ENCODE measurements at regions not wholly inside any gene's neighbourhood (a gene's known extent, or its start where the extent isn't known, plus 50 kb on each side); places are given as distances from the start of the nearest gene placed in this dataset.
"Not testable (repeated sequence)": the region's sequence is repeated elsewhere in the genome, so short reads cannot be mapped to it uniquely, and the experiment has no call there.

DNA sequence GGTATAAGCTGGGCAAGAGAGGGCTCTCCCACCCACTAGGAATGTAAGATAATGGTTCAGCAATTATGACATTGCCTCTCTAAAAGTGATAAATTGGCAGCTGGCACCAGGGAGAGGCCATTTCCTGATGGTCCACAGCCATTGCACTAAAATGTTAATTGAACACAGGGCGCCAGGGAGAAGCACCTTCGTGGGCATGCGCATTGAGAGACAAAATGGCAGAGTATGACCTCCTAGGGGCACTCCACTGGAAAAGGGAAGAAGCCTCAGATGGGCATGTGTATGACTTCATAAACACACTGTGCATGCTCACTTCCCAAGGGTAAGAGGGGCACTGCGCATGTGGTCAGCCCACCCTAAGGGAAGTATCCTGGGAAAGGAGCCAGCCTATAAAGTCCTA, 419.2 kb downstream of the AGTPBP1 start:
- Histone ChIP-seq H3K4me2 (ENCODE audit: low read depth, low read length, poor library complexity, severe bottlenecking) (no peak overlapping the region), H3K4me1 (ENCODE audit: insufficient read depth, low read length, poor library complexity, severe bottlenecking) (no peaks in the 10 kb centered on the region), H2AFZ (ENCODE audit: low read length) (no peak overlapping the region), H3K9me2 (replicated peaks; ENCODE audit: low read depth, low read length) (no peaks in the 10 kb centered on the region), H4K20me1 (ENCODE audit: insufficient read depth, low read length, poor library complexity, severe bottlenecking) (no peaks in the 10 kb centered on the region), H3K9me3 (ENCODE audit: insufficient read depth, low read depth, low read length) (no peaks in the 10 kb centered on the region; the same call in 1 of the 2 replicates), H3K4me3 (ENCODE audit: low read length, poor library complexity, severe bottlenecking) (no peak overlapping the region), H3K9ac (ENCODE audit: low read depth, low read length, poor library complexity, severe bottlenecking) (no peak overlapping the region), H3F3A (ENCODE audit: low read depth) (no peaks in the 10 kb centered on the region), H3K27me3 (ENCODE audit: insufficient read depth, low read length, poor library complexity, severe bottlenecking) (no peaks in the 10 kb centered on the region), H3K79me2 (ENCODE audit: insufficient read depth, low read length) (no peaks in the 10 kb centered on the region), H3K36me3 (ENCODE audit: insufficient read depth, low read length) (no peaks in the 10 kb centered on the region)
- TF ChIP-seq, protein P1, sequence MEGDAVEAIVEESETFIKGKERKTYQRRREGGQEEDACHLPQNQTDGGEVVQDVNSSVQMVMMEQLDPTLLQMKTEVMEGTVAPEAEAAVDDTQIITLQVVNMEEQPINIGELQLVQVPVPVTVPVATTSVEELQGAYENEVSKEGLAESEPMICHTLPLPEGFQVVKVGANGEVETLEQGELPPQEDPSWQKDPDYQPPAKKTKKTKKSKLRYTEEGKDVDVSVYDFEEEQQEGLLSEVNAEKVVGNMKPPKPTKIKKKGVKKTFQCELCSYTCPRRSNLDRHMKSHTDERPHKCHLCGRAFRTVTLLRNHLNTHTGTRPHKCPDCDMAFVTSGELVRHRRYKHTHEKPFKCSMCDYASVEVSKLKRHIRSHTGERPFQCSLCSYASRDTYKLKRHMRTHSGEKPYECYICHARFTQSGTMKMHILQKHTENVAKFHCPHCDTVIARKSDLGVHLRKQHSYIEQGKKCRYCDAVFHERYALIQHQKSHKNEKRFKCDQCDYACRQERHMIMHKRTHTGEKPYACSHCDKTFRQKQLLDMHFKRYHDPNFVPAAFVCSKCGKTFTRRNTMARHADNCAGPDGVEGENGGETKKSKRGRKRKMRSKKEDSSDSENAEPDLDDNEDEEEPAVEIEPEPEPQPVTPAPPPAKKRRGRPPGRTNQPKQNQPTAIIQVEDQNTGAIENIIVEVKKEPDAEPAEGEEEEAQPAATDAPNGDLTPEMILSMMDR (conservative IDR thresholded peaks at IDR 0.05; ENCODE audit: low read length) = no peak
- no peak for TF ChIP-seq EZH2phosphoT487 (IDR thresholded peaks at IDR 0.05; ENCODE audit: borderline replicate concordance)

DNA sequence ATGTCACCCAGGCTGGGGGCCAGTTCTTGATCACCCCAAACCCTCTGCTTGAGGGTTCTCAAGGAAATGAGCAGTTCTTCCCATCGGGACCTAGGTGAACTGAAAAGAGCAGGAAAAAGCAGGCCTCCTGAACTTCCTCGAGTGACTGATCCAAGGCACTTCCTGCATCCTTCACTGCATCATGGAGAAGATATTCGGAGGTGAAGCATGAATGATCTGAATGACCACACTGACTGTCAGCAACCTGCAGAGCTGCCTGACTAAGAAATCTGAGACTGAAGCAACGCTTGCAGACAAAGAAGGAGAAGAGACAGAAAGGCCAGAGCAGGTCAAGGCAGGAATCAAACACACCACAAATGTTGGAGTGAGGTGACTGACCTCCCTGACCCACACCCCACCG, 420.2 kb downstream of the AGTPBP1 start:
- no peak overlapping the region for H3K4me2 ChIP-seq (ENCODE audit: low read depth, low read length, poor library complexity, severe bottlenecking)
- no peaks in the 10 kb centered on the region for H3K9me2 ChIP-seq (replicated peaks; ENCODE audit: low read depth, low read length)
- no peaks in the 10 kb centered on the region for H4K20me1 ChIP-seq (ENCODE audit: insufficient read depth, low read length, poor library complexity, severe bottlenecking)
- H3K9ac ChIP-seq (ENCODE audit: low read depth, low read length, poor library complexity, severe bottlenecking) = no peak overlapping the region
- H3K4me1 ChIP-seq (ENCODE audit: insufficient read depth, low read length, poor library complexity, severe bottlenecking) = no peaks in the 10 kb centered on the region
- H3K79me2 ChIP-seq (ENCODE audit: insufficient read depth, low read length) = no peaks in the 10 kb centered on the region
- TF ChIP-seq, protein P1 (conservative IDR thresholded peaks at IDR 0.05; ENCODE audit: low read length) = no peak
- TF ChIP-seq EZH2phosphoT487 (IDR thresholded peaks at IDR 0.05; ENCODE audit: borderline replicate concordance) = no peak
- no peaks in the 10 kb centered on the region for H3F3A ChIP-seq (ENCODE audit: low read depth)
- H3K27me3 ChIP-seq (ENCODE audit: insufficient read depth, low read length, poor library complexity, severe bottlenecking) = no peaks in the 10 kb centered on the region
- no peak overlapping the region for H2AFZ ChIP-seq (ENCODE audit: low read length)
- no peak overlapping the region for H3K4me3 ChIP-seq (ENCODE audit: low read length, poor library complexity, severe bottlenecking)
- H3K9me3 ChIP-seq (ENCODE audit: insufficient read depth, low read depth, low read length) = no peaks in the 10 kb centered on the region; the same call in 1 of the 2 replicates
- no peaks in the 10 kb centered on the region for H3K36me3 ChIP-seq (ENCODE audit: insufficient read depth, low read length)

DNA sequence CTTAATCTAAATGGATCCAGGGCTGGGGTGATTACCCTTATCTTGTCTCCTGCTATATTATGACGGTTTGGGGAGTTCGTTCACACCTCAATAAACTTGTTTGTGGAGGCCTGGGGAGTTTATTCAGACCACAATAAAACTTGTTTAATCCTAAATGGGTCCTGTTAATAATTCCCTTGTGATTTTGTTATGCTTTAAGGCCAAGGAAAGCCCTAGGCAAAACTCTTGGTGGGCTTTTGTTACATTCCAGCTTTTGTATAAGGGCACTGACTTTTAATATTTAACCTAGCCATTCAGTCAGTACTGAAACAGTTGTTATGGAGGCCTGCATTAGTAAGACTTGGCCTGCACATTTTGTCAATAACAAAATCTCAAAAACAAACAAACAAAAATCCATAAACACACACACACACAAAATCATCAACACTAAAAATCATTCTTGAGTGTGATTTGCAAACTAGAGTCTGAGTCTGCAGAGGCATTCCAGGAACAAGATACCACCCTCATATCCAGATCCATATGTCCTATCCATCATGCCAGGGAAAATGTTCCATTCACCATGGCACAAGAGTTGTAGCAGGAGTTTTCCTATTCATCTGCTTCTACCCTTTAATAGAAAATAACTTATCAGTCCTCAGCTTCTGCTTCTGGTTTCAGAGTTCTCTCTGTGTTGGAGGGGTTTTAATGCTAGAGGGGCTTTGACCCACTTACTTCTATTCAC, 421.7 kb downstream of the AGTPBP1 start:
- Histone ChIP-seq H3K4me3 (ENCODE audit: low read length, poor library complexity, severe bottlenecking) (no peak overlapping the region), H3K4me2 (ENCODE audit: low read depth, low read length, poor library complexity, severe bottlenecking) (no peak overlapping the region), H3K9me3 (ENCODE audit: insufficient read depth, low read depth, low read length) (no peaks in the 10 kb centered on the region; the same call in 1 of the 2 replicates), H2AFZ (ENCODE audit: low read length) (no peak overlapping the region), H4K20me1 (ENCODE audit: insufficient read depth, low read length, poor library complexity, severe bottlenecking) (no peaks in the 10 kb centered on the region), H3K9me2 (replicated peaks; ENCODE audit: low read depth, low read length) (no peaks in the 10 kb centered on the region), H3K4me1 (ENCODE audit: insufficient read depth, low read length, poor library complexity, severe bottlenecking) (no peaks in the 10 kb centered on the region), H3K36me3 (ENCODE audit: insufficient read depth, low read length) (no peaks in the 10 kb centered on the region), H3K27me3 (ENCODE audit: insufficient read depth, low read length, poor library complexity, severe bottlenecking) (no peaks in the 10 kb centered on the region), H3K79me2 (ENCODE audit: insufficient read depth, low read length) (no peaks in the 10 kb centered on the region), H3K9ac (ENCODE audit: low read depth, low read length, poor library complexity, severe bottlenecking) (no peak overlapping the region), H3F3A (ENCODE audit: low read depth) (no peaks in the 10 kb centered on the region)
- no peak for TF ChIP-seq EZH2phosphoT487 (IDR thresholded peaks at IDR 0.05; ENCODE audit: borderline replicate concordance)
- TF ChIP-seq, protein P1 (conservative IDR thresholded peaks at IDR 0.05; ENCODE audit: low read length) = no peak

DNA sequence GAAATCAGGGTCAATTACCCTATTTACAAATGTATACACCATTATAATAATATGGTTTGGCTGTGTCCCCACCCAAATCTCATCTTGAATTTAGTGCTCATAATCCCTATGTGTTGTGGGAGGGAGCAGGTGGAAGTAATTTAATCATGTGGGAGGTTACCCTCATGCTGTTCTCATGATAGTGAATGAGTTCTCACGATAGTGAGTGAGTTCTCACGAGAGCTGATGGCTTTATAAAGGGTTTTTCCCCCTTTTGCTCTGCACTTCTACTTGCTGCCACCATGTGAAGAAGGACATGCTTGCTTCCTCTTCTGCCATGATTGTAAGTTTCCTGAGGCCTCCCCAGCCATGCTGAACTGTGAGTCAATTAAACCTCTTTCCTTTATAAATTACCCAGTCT, 426.2 kb downstream of the AGTPBP1 start:
- not testable (repeated sequence) for H3K36me3 ChIP-seq (ENCODE audit: insufficient read depth, low read length); H3K27me3 ChIP-seq (ENCODE audit: insufficient read depth, low read length, poor library complexity, severe bottlenecking); H3K4me2 ChIP-seq (ENCODE audit: low read depth, low read length, poor library complexity, severe bottlenecking); H2AFZ ChIP-seq (ENCODE audit: low read length); H4K20me1 ChIP-seq (ENCODE audit: insufficient read depth, low read length, poor library complexity, severe bottlenecking); H3K79me2 ChIP-seq (ENCODE audit: insufficient read depth, low read length); H3F3A ChIP-seq (ENCODE audit: low read depth); H3K4me1 ChIP-seq (ENCODE audit: insufficient read depth, low read length, poor library complexity, severe bottlenecking); H3K4me3 ChIP-seq (ENCODE audit: low read length, poor library complexity, severe bottlenecking); H3K9ac ChIP-seq (ENCODE audit: low read depth, low read length, poor library complexity, severe bottlenecking); H3K9me3 ChIP-seq (ENCODE audit: insufficient read depth, low read depth, low read length); H3K9me2 ChIP-seq (replicated peaks; ENCODE audit: low read depth, low read length)

All from Loucy (cell line).